ENCODE measurements at regions not wholly inside any gene's neighbourhood (a gene's known extent, or its start where the extent isn't known, plus 50 kb on each side); places are given as distances from the start of the nearest gene placed in this dataset.

GRCh38 chr2:52311862-52312261, 1279.9 kb upstream of the NRXN1 start:
- WGBS (ENCODE audit: insufficient coverage), result 89% methylated on average over 3 of the region's 5 CpGs
- Histone ChIP-seq H3K4me1 (ENCODE audit: control insufficient read depth in 1 of 2, extremely low read depth in 1 of 2, insufficient read depth in 2 of 2, low read length in 2 of 2) (no peaks in the 10 kb centered on the region), H3K36me3 (ENCODE audit: control insufficient read depth in 2 of 2, extremely low read depth in 1 of 2, insufficient read depth in 1 of 2, low read length in 1 of 2) (no peaks in the 10 kb centered on the region), H3K9me3 (no peaks in the 10 kb centered on the region), H3K27me3 (replicated peaks in 1 of 2; ENCODE audit: control insufficient read depth in 2 of 2, extremely low read depth in 1 of 2, insufficient read depth in 2 of 2, low read length in 1 of 2) (no peaks in the 10 kb centered on the region), H3K4me3 (ENCODE audit: control insufficient read depth in 1 of 2, extremely low read depth in 1 of 2, low read length in 1 of 2) (no peak overlapping the region), H3K27ac (ENCODE audit: low read length) (no peak overlapping the region)
- Mint-ChIP-seq H3K9me3 (peaks cover 0 to 13% (median 13%) of the 10 kb centered on the region in 3 donors), H3K4me3 (no peak overlapping the region), H3K36me3 (no peaks in the 10 kb centered on the region), H3K27ac (no peak overlapping the region), H3K4me1 (no peaks in the 10 kb centered on the region), H3K27me3 (no peaks in the 10 kb centered on the region)
- CTCF ChIA-PET, result no interaction called here
- DNase-seq (no peak), ATAC-seq (replicated peaks in 1 of 4) (no peak)
- POLR2A ChIA-PET, result no interaction called here

- H3K9me3 ChIP-seq, result no peaks in the 10 kb centered on the region
- POLR2A ChIA-PET, result no interaction called here
- H3K27me3 ChIP-seq (replicated peaks in 1 of 2; ENCODE audit: control insufficient read depth in 2 of 2, extremely low read depth in 1 of 2, insufficient read depth in 2 of 2, low read length in 1 of 2), result no peaks in the 10 kb centered on the region
- no CpG with 5 or more reads among the region's 2 CpGs for WGBS (ENCODE audit: insufficient coverage)
- CTCF ChIA-PET, result no interaction called here
- H3K36me3 ChIP-seq (ENCODE audit: control insufficient read depth in 2 of 2, extremely low read depth in 1 of 2, insufficient read depth in 1 of 2, low read length in 1 of 2), result no peaks in the 10 kb centered on the region
- Mint-ChIP-seq H3K27ac (no peak overlapping the region), H3K27me3 (no peaks in the 10 kb centered on the region), H3K4me3 (no peak overlapping the region), H3K4me1 (no peaks in the 10 kb centered on the region), H3K9me3 (peaks cover 9 to 32% (median 18%) of the 10 kb centered on the region in 3 donors), H3K36me3 (no peaks in the 10 kb centered on the region)
- H3K4me3 ChIP-seq (ENCODE audit: control insufficient read depth in 1 of 2, extremely low read depth in 1 of 2, low read length in 1 of 2), result no peak overlapping the region
- no peak for ATAC-seq (replicated peaks in 1 of 4)
- DNase-seq, result no peak
- no peak overlapping the region for H3K27ac ChIP-seq (ENCODE audit: low read length)
- no peaks in the 10 kb centered on the region for H3K4me1 ChIP-seq (ENCODE audit: control insufficient read depth in 1 of 2, extremely low read depth in 1 of 2, insufficient read depth in 2 of 2, low read length in 2 of 2)
These were observed 1276.2 kb upstream of the NRXN1 start for GRCh38 chr2:52308156-52308555.

- Mint-ChIP-seq H3K9me3 (peaks cover 4 to 14% (median 8%) of the 10 kb centered on the region in 3 donors), H3K4me3 (no peak overlapping the region), H3K4me1 (no peaks in the 10 kb centered on the region), H3K36me3 (no peaks in the 10 kb centered on the region), H3K27me3 (no peaks in the 10 kb centered on the region), H3K27ac (no peak overlapping the region)
- ChIA-PET CTCF (no interaction called here), POLR2A (no interaction called here)
- Histone ChIP-seq H3K4me1 (ENCODE audit: control insufficient read depth in 1 of 2, extremely low read depth in 1 of 2, insufficient read depth in 2 of 2, low read length in 2 of 2) (no peaks in the 10 kb centered on the region), H3K9me3 (peaks cover 2% of the 10 kb centered on the region), H3K4me3 (ENCODE audit: control insufficient read depth in 1 of 2, extremely low read depth in 1 of 2, low read length in 1 of 2) (no peak overlapping the region), H3K27ac (ENCODE audit: low read length) (no peak overlapping the region), H3K36me3 (ENCODE audit: control insufficient read depth in 2 of 2, extremely low read depth in 1 of 2, insufficient read depth in 1 of 2, low read length in 1 of 2) (no peaks in the 10 kb centered on the region), H3K27me3 (replicated peaks in 1 of 2; ENCODE audit: control insufficient read depth in 2 of 2, extremely low read depth in 1 of 2, insufficient read depth in 2 of 2, low read length in 1 of 2) (no peaks in the 10 kb centered on the region)
- DNase-seq, result no peak
- WGBS (ENCODE audit: insufficient coverage), result 83% methylated on average over 1 of the region's 1 CpG
- no peak for ATAC-seq (replicated peaks in 1 of 4)
These were observed 1262.7 kb upstream of the NRXN1 start for GRCh38 chr2:52294628-52295027.

GRCh38 chr2:52292801-52293200, 1260.9 kb upstream of the NRXN1 start:
- H3K9me3 ChIP-seq, result no peaks in the 10 kb centered on the region
- no peak for ATAC-seq (replicated peaks in 1 of 4)
- no peak overlapping the region for H3K4me3 ChIP-seq (ENCODE audit: control insufficient read depth in 1 of 2, extremely low read depth in 1 of 2, low read length in 1 of 2)
- Mint-ChIP-seq H3K36me3 (no peaks in the 10 kb centered on the region), H3K27ac (no peak overlapping the region), H3K9me3 (peaks cover 3 to 12% (median 4%) of the 10 kb centered on the region in 3 donors), H3K27me3 (no peaks in the 10 kb centered on the region), H3K4me1 (no peaks in the 10 kb centered on the region), H3K4me3 (no peak overlapping the region)
- H3K27ac ChIP-seq (ENCODE audit: low read length), result no peak overlapping the region
- H3K4me1 ChIP-seq (ENCODE audit: control insufficient read depth in 1 of 2, extremely low read depth in 1 of 2, insufficient read depth in 2 of 2, low read length in 2 of 2), result no peaks in the 10 kb centered on the region
- no peaks in the 10 kb centered on the region for H3K27me3 ChIP-seq (replicated peaks in 1 of 2; ENCODE audit: control insufficient read depth in 2 of 2, extremely low read depth in 1 of 2, insufficient read depth in 2 of 2, low read length in 1 of 2)
- no CpG with 5 or more reads among the region's 1 CpG for WGBS (ENCODE audit: insufficient coverage)
- DNase-seq, result no peak
- H3K36me3 ChIP-seq (ENCODE audit: control insufficient read depth in 2 of 2, extremely low read depth in 1 of 2, insufficient read depth in 1 of 2, low read length in 1 of 2), result no peaks in the 10 kb centered on the region
- CTCF ChIA-PET, result no interaction called here
- POLR2A ChIA-PET, result no interaction called here

GRCh38 chr2:52289741-52290140, 1257.8 kb upstream of the NRXN1 start:
- Mint-ChIP-seq H3K9me3 (peaks cover 4 to 14% (median 7%) of the 10 kb centered on the region in 3 donors), H3K27ac (no peak overlapping the region), H3K27me3 (no peaks in the 10 kb centered on the region), H3K4me1 (no peaks in the 10 kb centered on the region), H3K36me3 (no peaks in the 10 kb centered on the region), H3K4me3 (no peak overlapping the region)
- no peak overlapping the region for H3K4me3 ChIP-seq (ENCODE audit: control insufficient read depth in 1 of 2, extremely low read depth in 1 of 2, low read length in 1 of 2)
- ATAC-seq (replicated peaks in 1 of 4) (no peak), DNase-seq (no peak)
- H3K9me3 ChIP-seq, result no peaks in the 10 kb centered on the region
- POLR2A ChIA-PET, result no interaction called here
- CTCF ChIA-PET, result interaction anchor here in 1 of 2 donors (0.6 kb wide), 1 partner anchor 20 kb away, joined by 3 read pairs; no protein-coding TSS in a partner anchor
- no peaks in the 10 kb centered on the region for H3K36me3 ChIP-seq (ENCODE audit: control insufficient read depth in 2 of 2, extremely low read depth in 1 of 2, insufficient read depth in 1 of 2, low read length in 1 of 2)
- H3K4me1 ChIP-seq (ENCODE audit: control insufficient read depth in 1 of 2, extremely low read depth in 1 of 2, insufficient read depth in 2 of 2, low read length in 2 of 2), result no peaks in the 10 kb centered on the region
- H3K27me3 ChIP-seq (replicated peaks in 1 of 2; ENCODE audit: control insufficient read depth in 2 of 2, extremely low read depth in 1 of 2, insufficient read depth in 2 of 2, low read length in 1 of 2), result no peaks in the 10 kb centered on the region
- H3K27ac ChIP-seq (ENCODE audit: low read length), result no peak overlapping the region

GRCh38 chr2:52288596-52288995, 1256.7 kb upstream of the NRXN1 start:
- ChIA-PET POLR2A (no interaction called here), CTCF (no interaction called here)
- no peak overlapping the region for H3K4me3 ChIP-seq (ENCODE audit: control insufficient read depth in 1 of 2, extremely low read depth in 1 of 2, low read length in 1 of 2)
- no peaks in the 10 kb centered on the region for H3K4me1 Mint-ChIP-seq
- H3K27ac ChIP-seq (ENCODE audit: low read length), result no peak overlapping the region
- peaks cover 9 to 15% (median 10%) of the 10 kb centered on the region in 3 donors for H3K9me3 Mint-ChIP-seq
- H3K36me3 ChIP-seq (ENCODE audit: control insufficient read depth in 2 of 2, extremely low read depth in 1 of 2, insufficient read depth in 1 of 2, low read length in 1 of 2), result no peaks in the 10 kb centered on the region
- H3K9me3 ChIP-seq, result no peaks in the 10 kb centered on the region
- H3K4me3 Mint-ChIP-seq, result no peak overlapping the region
- no peaks in the 10 kb centered on the region for H3K36me3 Mint-ChIP-seq
- H3K27me3 Mint-ChIP-seq, result no peaks in the 10 kb centered on the region
- DNase-seq (no peak), ATAC-seq (replicated peaks in 1 of 4) (no peak)
- H3K27me3 ChIP-seq (replicated peaks in 1 of 2; ENCODE audit: control insufficient read depth in 2 of 2, extremely low read depth in 1 of 2, insufficient read depth in 2 of 2, low read length in 1 of 2), result no peaks in the 10 kb centered on the region
- no peak overlapping the region for H3K27ac Mint-ChIP-seq
- no peaks in the 10 kb centered on the region for H3K4me1 ChIP-seq (ENCODE audit: control insufficient read depth in 1 of 2, extremely low read depth in 1 of 2, insufficient read depth in 2 of 2, low read length in 2 of 2)

- Mint-ChIP-seq H3K36me3 (no peaks in the 10 kb centered on the region), H3K9me3 (peaks cover 12 to 15% (median 13%) of the 10 kb centered on the region in 3 donors), H3K4me1 (no peaks in the 10 kb centered on the region), H3K4me3 (no peak overlapping the region), H3K27ac (no peak overlapping the region), H3K27me3 (no peaks in the 10 kb centered on the region)
- Histone ChIP-seq H3K4me3 (ENCODE audit: control insufficient read depth in 1 of 2, extremely low read depth in 1 of 2, low read length in 1 of 2) (no peak overlapping the region), H3K27me3 (replicated peaks in 1 of 2; ENCODE audit: control insufficient read depth in 2 of 2, extremely low read depth in 1 of 2, insufficient read depth in 2 of 2, low read length in 1 of 2) (no peaks in the 10 kb centered on the region), H3K9me3 (peaks cover 4% of the 10 kb centered on the region), H3K4me1 (ENCODE audit: control insufficient read depth in 1 of 2, extremely low read depth in 1 of 2, insufficient read depth in 2 of 2, low read length in 2 of 2) (no peaks in the 10 kb centered on the region), H3K27ac (ENCODE audit: low read length) (no peak overlapping the region), H3K36me3 (ENCODE audit: control insufficient read depth in 2 of 2, extremely low read depth in 1 of 2, insufficient read depth in 1 of 2, low read length in 1 of 2) (no peaks in the 10 kb centered on the region)
- WGBS (ENCODE audit: insufficient coverage), result 80% methylated on average over 2 of the region's 3 CpGs
- POLR2A ChIA-PET, result no interaction called here
- DNase-seq (no peak), ATAC-seq (replicated peaks in 1 of 4) (no peak)
- CTCF ChIA-PET, result no interaction called here
These were observed 1238.0 kb upstream of the NRXN1 start for GRCh38 chr2:52269696-52270485.
